ENCODE measurements at regions not wholly inside any gene's neighbourhood (a gene's known extent, or its start where the extent isn't known, plus 50 kb on each side); places are given as distances from the start of the nearest gene placed in this dataset.

DNA sequence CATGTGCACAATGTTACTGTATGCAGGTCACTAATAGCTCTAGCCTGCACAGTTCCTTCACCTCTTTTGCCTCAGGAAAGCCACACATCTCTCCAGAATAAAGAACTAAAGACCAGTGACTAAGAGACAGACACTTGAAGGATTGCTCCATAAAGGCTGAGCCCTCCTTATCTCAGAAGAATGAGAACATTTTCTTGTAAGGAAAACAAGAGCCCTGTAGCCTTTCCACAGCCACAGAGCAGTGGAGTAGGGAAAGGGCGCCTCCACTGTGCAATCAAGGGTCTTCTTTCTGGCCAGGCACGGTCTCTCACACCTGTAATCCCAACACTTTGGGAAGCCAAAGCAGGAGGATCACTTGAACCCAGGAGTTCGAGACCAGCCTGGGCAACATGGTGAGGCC is 202.6 kb upstream of the TMEM45B start:
- Histone ChIP-seq H3K27me3 (peaks cover 0 to 15% of the 10 kb centered on the region in 2 donors), H3K4me1 (no peaks in the 10 kb centered on the region), H3K9me3 (no peaks in the 10 kb centered on the region), H3K4me3 (no peak overlapping the region), H3K27ac (no peak overlapping the region), H3K36me3 (no peaks in the 10 kb centered on the region)
- ATAC-seq (peak; percentile 65), DNase-seq (no peak)
- TF ChIP-seq, protein P1, sequence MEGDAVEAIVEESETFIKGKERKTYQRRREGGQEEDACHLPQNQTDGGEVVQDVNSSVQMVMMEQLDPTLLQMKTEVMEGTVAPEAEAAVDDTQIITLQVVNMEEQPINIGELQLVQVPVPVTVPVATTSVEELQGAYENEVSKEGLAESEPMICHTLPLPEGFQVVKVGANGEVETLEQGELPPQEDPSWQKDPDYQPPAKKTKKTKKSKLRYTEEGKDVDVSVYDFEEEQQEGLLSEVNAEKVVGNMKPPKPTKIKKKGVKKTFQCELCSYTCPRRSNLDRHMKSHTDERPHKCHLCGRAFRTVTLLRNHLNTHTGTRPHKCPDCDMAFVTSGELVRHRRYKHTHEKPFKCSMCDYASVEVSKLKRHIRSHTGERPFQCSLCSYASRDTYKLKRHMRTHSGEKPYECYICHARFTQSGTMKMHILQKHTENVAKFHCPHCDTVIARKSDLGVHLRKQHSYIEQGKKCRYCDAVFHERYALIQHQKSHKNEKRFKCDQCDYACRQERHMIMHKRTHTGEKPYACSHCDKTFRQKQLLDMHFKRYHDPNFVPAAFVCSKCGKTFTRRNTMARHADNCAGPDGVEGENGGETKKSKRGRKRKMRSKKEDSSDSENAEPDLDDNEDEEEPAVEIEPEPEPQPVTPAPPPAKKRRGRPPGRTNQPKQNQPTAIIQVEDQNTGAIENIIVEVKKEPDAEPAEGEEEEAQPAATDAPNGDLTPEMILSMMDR (IDR thresholded peaks at IDR 0.05): no peak
- intact Hi-C loops (cut with DNase I): no loop called here

DNA sequence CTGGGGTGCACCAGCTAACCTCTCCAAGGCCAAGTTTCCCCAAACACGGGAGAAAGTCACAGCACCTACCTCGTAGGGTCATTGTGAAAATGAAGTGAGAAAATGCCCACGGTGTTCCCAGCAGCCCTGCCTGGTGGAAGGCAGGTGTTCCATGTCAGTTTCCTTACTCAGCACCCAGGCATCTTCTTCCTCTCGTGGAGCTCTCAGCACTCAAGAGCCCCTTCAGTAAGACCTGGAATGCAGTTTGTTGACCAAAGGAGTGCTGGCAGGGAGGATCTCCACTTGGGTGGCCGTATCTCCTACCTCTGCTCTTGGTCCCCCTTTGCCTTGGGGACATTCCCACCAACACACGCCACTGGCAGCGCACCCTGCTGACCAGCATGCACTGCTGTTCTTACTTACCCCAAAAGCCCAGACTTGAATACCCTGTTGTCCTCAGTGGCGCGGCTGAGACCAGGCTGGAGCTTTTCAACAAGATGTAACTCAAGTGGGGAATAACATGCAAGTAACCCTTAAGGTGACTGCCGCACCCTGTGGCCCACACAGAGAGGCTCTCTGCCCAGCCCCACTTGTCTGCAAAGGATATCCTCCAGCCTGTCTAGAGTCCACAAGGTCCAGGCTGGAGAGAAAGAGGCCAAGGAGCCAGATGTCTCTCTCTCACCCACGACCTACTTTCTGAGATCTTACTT is 201.2 kb upstream of the TMEM45B start:
- no peak overlapping the region for H3K4me3 ChIP-seq
- H3K4me1 ChIP-seq: no peaks in the 10 kb centered on the region
- no peaks in the 10 kb centered on the region for H3K9me3 ChIP-seq
- intact Hi-C loops (cut with DNase I): no loop called here
- ATAC-seq: peak; percentile 80
- peaks cover 0 to 25% of the 10 kb centered on the region in 2 donors for H3K27me3 ChIP-seq
- peak in 1 of 4 donors; percentile 55 for DNase-seq
- TF ChIP-seq, protein P1 (IDR thresholded peaks at IDR 0.05): no peak
- H3K27ac ChIP-seq: no peak overlapping the region
- H3K36me3 ChIP-seq: no peaks in the 10 kb centered on the region

DNA sequence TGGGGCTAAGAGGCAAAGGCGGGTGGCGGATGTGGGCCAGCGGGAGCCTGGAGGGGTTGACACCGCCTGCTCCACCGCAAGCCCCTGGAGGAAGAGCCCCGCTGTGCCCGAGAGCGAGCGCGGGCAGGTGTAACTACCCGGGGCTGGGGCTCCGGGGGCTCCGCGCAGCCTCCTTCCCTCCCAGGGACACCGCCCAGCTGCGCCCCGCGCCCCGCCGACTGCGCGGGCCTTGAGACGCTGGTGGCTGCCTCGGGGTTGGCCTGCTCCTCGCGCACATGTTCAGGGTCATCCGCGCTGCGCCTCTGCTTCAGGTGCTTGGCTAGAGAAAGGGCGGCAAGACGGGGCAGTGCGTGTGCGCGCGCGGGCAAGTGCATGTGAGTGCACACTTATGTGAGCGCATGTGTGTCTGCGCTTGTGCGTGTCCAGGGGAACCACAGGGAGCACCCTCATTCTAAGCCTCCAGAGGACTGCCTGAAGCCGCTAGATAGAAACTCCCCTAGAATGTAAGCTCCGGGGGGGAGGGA is 197.5 kb upstream of the TMEM45B start:
- no peak overlapping the region for H3K27ac ChIP-seq
- no peak for ATAC-seq
- H3K27me3 ChIP-seq: peaks cover 0 to 32% of the 10 kb centered on the region in 2 donors
- H3K36me3 ChIP-seq: no peaks in the 10 kb centered on the region
- intact Hi-C loops (cut with DNase I): no loop called here
- TF ChIP-seq, protein P1 (IDR thresholded peaks at IDR 0.05): no peak
- DNase-seq: no peak
- H3K4me3 ChIP-seq: no peak overlapping the region
- H3K4me1 ChIP-seq: no peaks in the 10 kb centered on the region
- H3K9me3 ChIP-seq: no peaks in the 10 kb centered on the region

- H3K27ac ChIP-seq: no peak overlapping the region
- ATAC-seq (peak; percentile 94), DNase-seq (peak in 2 of 4 donors; percentile 11 to 46)
- TF ChIP-seq, protein P1 (IDR thresholded peaks at IDR 0.05): no peak
- intact Hi-C loops (cut with DNase I): no loop called here
- H3K27me3 ChIP-seq: peaks cover 0 to 32% of the 10 kb centered on the region in 2 donors
- H3K36me3 ChIP-seq: no peaks in the 10 kb centered on the region
- H3K4me1 ChIP-seq: no peaks in the 10 kb centered on the region
- no peaks in the 10 kb centered on the region for H3K9me3 ChIP-seq
- H3K4me3 ChIP-seq: no peak overlapping the region
These were observed 195.2 kb upstream of the TMEM45B start for GRCh38 chr11:129620237-129621104.

- Histone ChIP-seq H3K4me1 (no peaks in the 10 kb centered on the region), H3K27me3 (no peaks in the 10 kb centered on the region), H3K27ac (no peak overlapping the region), H3K36me3 (no peaks in the 10 kb centered on the region), H3K4me3 (no peak overlapping the region), H3K9me3 (no peaks in the 10 kb centered on the region)
- TF ChIP-seq, protein P1 (IDR thresholded peaks at IDR 0.05): no peak
- intact Hi-C loops (cut with DNase I): no loop called here
- no peak for DNase-seq
- ATAC-seq: peak; percentile 53
These were observed 189.7 kb upstream of the TMEM45B start for GRCh38 chr11:129625930-129626329.

All from left lung (tissue), 4 donors.